ENCODE measurements at regions not wholly inside any gene's neighbourhood (a gene's known extent, or its start where the extent isn't known, plus 50 kb on each side); places are given as distances from the start of the nearest gene placed in this dataset.

GRCh38 chr7:52473756-52474155 is 561.7 kb upstream of the POM121L12 start:
- ATAC-seq (replicated peaks; ENCODE audit: extremely low read depth, poor library complexity, severe bottlenecking) (no peak), DNase-seq (ENCODE audit: low spot score in 2 of 2) (no peak)
- H3K36me3 Mint-ChIP-seq (ENCODE audit: insufficient read depth): no peaks in the 10 kb centered on the region
- H3K9me3 Mint-ChIP-seq: peaks cover 46% of the 10 kb centered on the region
- no peaks in the 10 kb centered on the region for H3K27me3 Mint-ChIP-seq
- H3K4me3 Mint-ChIP-seq: no peak overlapping the region
- no peaks in the 10 kb centered on the region for H3K4me1 Mint-ChIP-seq
- H3K27ac Mint-ChIP-seq (ENCODE audit: low read depth): no peak overlapping the region

- no peaks in the 10 kb centered on the region for H3K4me1 Mint-ChIP-seq
- H3K9me3 Mint-ChIP-seq: peaks cover 35% of the 10 kb centered on the region
- H3K27ac Mint-ChIP-seq (ENCODE audit: low read depth): no peak overlapping the region
- H3K4me3 Mint-ChIP-seq: no peak overlapping the region
- ATAC-seq (replicated peaks; ENCODE audit: extremely low read depth, poor library complexity, severe bottlenecking): no peak
- DNase-seq (ENCODE audit: low spot score in 2 of 2): no peak
- H3K36me3 Mint-ChIP-seq (ENCODE audit: insufficient read depth): no peaks in the 10 kb centered on the region
- no peaks in the 10 kb centered on the region for H3K27me3 Mint-ChIP-seq
Observed at GRCh38 chr7:52472006-52472620, 563.3 kb upstream of the POM121L12 start.

- ATAC-seq (replicated peaks; ENCODE audit: extremely low read depth, poor library complexity, severe bottlenecking) (no peak), DNase-seq (ENCODE audit: low spot score in 2 of 2) (no peak)
- H3K27me3 Mint-ChIP-seq: no peaks in the 10 kb centered on the region
- peaks cover 4% of the 10 kb centered on the region for H3K9me3 Mint-ChIP-seq
- H3K27ac Mint-ChIP-seq (ENCODE audit: low read depth): no peak overlapping the region
- no peaks in the 10 kb centered on the region for H3K36me3 Mint-ChIP-seq (ENCODE audit: insufficient read depth)
- H3K4me3 Mint-ChIP-seq: no peak overlapping the region
- H3K4me1 Mint-ChIP-seq: no peaks in the 10 kb centered on the region
Observed at GRCh38 chr7:52465216-52465615, 570.2 kb upstream of the POM121L12 start.

- no peak for ATAC-seq (replicated peaks; ENCODE audit: extremely low read depth, poor library complexity, severe bottlenecking)
- no peak for DNase-seq (ENCODE audit: low spot score in 2 of 2)
- Mint-ChIP-seq H3K4me1 (no peaks in the 10 kb centered on the region), H3K9me3 (peaks cover 4% of the 10 kb centered on the region), H3K27me3 (no peaks in the 10 kb centered on the region), H3K36me3 (ENCODE audit: insufficient read depth) (no peaks in the 10 kb centered on the region), H3K4me3 (no peak overlapping the region), H3K27ac (ENCODE audit: low read depth) (no peak overlapping the region)
Observed at GRCh38 chr7:52463341-52463740, 572.1 kb upstream of the POM121L12 start.

- no peaks in the 10 kb centered on the region for H3K27me3 Mint-ChIP-seq
- no peak for DNase-seq (ENCODE audit: low spot score in 2 of 2)
- ATAC-seq (replicated peaks; ENCODE audit: extremely low read depth, poor library complexity, severe bottlenecking): no peak
Observed at GRCh38 chr7:52462474-52462873, 573.0 kb upstream of the POM121L12 start.

GRCh38 chr7:52455571-52455970 is 579.9 kb upstream of the POM121L12 start:
- no peak overlapping the region for H3K27ac Mint-ChIP-seq (ENCODE audit: low read depth)
- peaks cover 19% of the 10 kb centered on the region for H3K9me3 Mint-ChIP-seq
- ATAC-seq (replicated peaks; ENCODE audit: extremely low read depth, poor library complexity, severe bottlenecking): no peak
- H3K4me3 Mint-ChIP-seq: no peak overlapping the region
- no peak for DNase-seq (ENCODE audit: low spot score in 2 of 2)
- H3K27me3 Mint-ChIP-seq: no peaks in the 10 kb centered on the region
- no peaks in the 10 kb centered on the region for H3K4me1 Mint-ChIP-seq
- no peaks in the 10 kb centered on the region for H3K36me3 Mint-ChIP-seq (ENCODE audit: insufficient read depth)

More at GRCh38 chr7:52462474-52462873, 573.0 kb upstream of the POM121L12 start:
- H3K4me1 Mint-ChIP-seq: no peaks in the 10 kb centered on the region
- no peak overlapping the region for H3K4me3 Mint-ChIP-seq
- no peak overlapping the region for H3K27ac Mint-ChIP-seq (ENCODE audit: low read depth)
- H3K9me3 Mint-ChIP-seq: peaks cover 7% of the 10 kb centered on the region
- H3K36me3 Mint-ChIP-seq (ENCODE audit: insufficient read depth): no peaks in the 10 kb centered on the region

- no peak overlapping the region for H3K4me3 Mint-ChIP-seq
- ATAC-seq (replicated peaks; ENCODE audit: extremely low read depth, poor library complexity, severe bottlenecking): no peak
- H3K36me3 Mint-ChIP-seq (ENCODE audit: insufficient read depth): no peaks in the 10 kb centered on the region
Observed at GRCh38 chr7:52450816-52451215, 584.6 kb upstream of the POM121L12 start.

GRCh38 chr7:52447581-52448180 is 587.8 kb upstream of the POM121L12 start:
- Mint-ChIP-seq H3K27me3 (no peaks in the 10 kb centered on the region), H3K4me1 (no peaks in the 10 kb centered on the region), H3K9me3 (no peaks in the 10 kb centered on the region), H3K36me3 (ENCODE audit: insufficient read depth) (peaks cover 1% of the 10 kb centered on the region), H3K4me3 (no peak overlapping the region), H3K27ac (ENCODE audit: low read depth) (no peak overlapping the region)
- DNase-seq (ENCODE audit: low spot score in 2 of 2): no peak
- no peak for ATAC-seq (replicated peaks; ENCODE audit: extremely low read depth, poor library complexity, severe bottlenecking)

More at GRCh38 chr7:52450816-52451215, 584.6 kb upstream of the POM121L12 start:
- no peaks in the 10 kb centered on the region for H3K4me1 Mint-ChIP-seq
- no peak for DNase-seq (ENCODE audit: low spot score in 2 of 2)
- H3K9me3 Mint-ChIP-seq: peaks cover 6% of the 10 kb centered on the region
- no peaks in the 10 kb centered on the region for H3K27me3 Mint-ChIP-seq
- H3K27ac Mint-ChIP-seq (ENCODE audit: low read depth): no peak overlapping the region

GRCh38 chr7:52436278-52436677 is 599.2 kb upstream of the POM121L12 start:
- DNase-seq (ENCODE audit: low spot score in 2 of 2): no peak
- Mint-ChIP-seq H3K9me3 (peaks cover 20% of the 10 kb centered on the region), H3K4me1 (no peaks in the 10 kb centered on the region), H3K36me3 (ENCODE audit: insufficient read depth) (peaks cover 1% of the 10 kb centered on the region), H3K27me3 (no peaks in the 10 kb centered on the region), H3K4me3 (no peak overlapping the region), H3K27ac (ENCODE audit: low read depth) (no peak overlapping the region)
- no peak for ATAC-seq (replicated peaks; ENCODE audit: extremely low read depth, poor library complexity, severe bottlenecking)

GRCh38 chr7:52431082-52431815 is 604.2 kb upstream of the POM121L12 start:
- Mint-ChIP-seq H3K27ac (ENCODE audit: low read depth) (no peak overlapping the region), H3K27me3 (no peaks in the 10 kb centered on the region), H3K4me3 (no peak overlapping the region), H3K9me3 (peaks cover 6% of the 10 kb centered on the region), H3K4me1 (no peaks in the 10 kb centered on the region), H3K36me3 (ENCODE audit: insufficient read depth) (no peaks in the 10 kb centered on the region)
- DNase-seq (ENCODE audit: low spot score in 2 of 2): no peak
- no peak for ATAC-seq (replicated peaks; ENCODE audit: extremely low read depth, poor library complexity, severe bottlenecking)

- Mint-ChIP-seq H3K4me3 (no peak overlapping the region), H3K36me3 (ENCODE audit: insufficient read depth) (no peaks in the 10 kb centered on the region), H3K4me1 (no peaks in the 10 kb centered on the region), H3K27ac (ENCODE audit: low read depth) (no peak overlapping the region), H3K9me3 (peaks cover 4% of the 10 kb centered on the region), H3K27me3 (no peaks in the 10 kb centered on the region)
- DNase-seq (ENCODE audit: low spot score in 2 of 2) (no peak), ATAC-seq (replicated peaks; ENCODE audit: extremely low read depth, poor library complexity, severe bottlenecking) (no peak)
Observed at GRCh38 chr7:52423251-52423650, 612.2 kb upstream of the POM121L12 start.

GRCh38 chr7:52413051-52413450 is 622.4 kb upstream of the POM121L12 start:
- H3K36me3 Mint-ChIP-seq (ENCODE audit: insufficient read depth): no peaks in the 10 kb centered on the region
- no peaks in the 10 kb centered on the region for H3K4me1 Mint-ChIP-seq
- H3K4me3 Mint-ChIP-seq: no peak overlapping the region
- peaks cover 20% of the 10 kb centered on the region for H3K9me3 Mint-ChIP-seq
- H3K27me3 Mint-ChIP-seq: no peaks in the 10 kb centered on the region
- DNase-seq (ENCODE audit: low spot score in 2 of 2) (no peak), ATAC-seq (replicated peaks; ENCODE audit: extremely low read depth, poor library complexity, severe bottlenecking) (no peak)
- no peak overlapping the region for H3K27ac Mint-ChIP-seq (ENCODE audit: low read depth)

- DNase-seq (ENCODE audit: low spot score in 2 of 2): no peak
- no peak overlapping the region for H3K27ac Mint-ChIP-seq (ENCODE audit: low read depth)
- no peak overlapping the region for H3K4me3 Mint-ChIP-seq
- H3K27me3 Mint-ChIP-seq: no peaks in the 10 kb centered on the region
- ATAC-seq (replicated peaks; ENCODE audit: extremely low read depth, poor library complexity, severe bottlenecking): no peak
- H3K36me3 Mint-ChIP-seq (ENCODE audit: insufficient read depth): no peaks in the 10 kb centered on the region
- no peaks in the 10 kb centered on the region for H3K4me1 Mint-ChIP-seq
- H3K9me3 Mint-ChIP-seq: peaks cover 19% of the 10 kb centered on the region
Observed at GRCh38 chr7:52410032-52410431, 625.4 kb upstream of the POM121L12 start.

Measured in central memory CD8-positive, alpha-beta T cell (primary cell).